ENCODE measurements at regions not wholly inside any gene's neighbourhood (a gene's known extent, or its start where the extent isn't known, plus 50 kb on each side); places are given as distances from the start of the nearest gene placed in this dataset.

DNA sequence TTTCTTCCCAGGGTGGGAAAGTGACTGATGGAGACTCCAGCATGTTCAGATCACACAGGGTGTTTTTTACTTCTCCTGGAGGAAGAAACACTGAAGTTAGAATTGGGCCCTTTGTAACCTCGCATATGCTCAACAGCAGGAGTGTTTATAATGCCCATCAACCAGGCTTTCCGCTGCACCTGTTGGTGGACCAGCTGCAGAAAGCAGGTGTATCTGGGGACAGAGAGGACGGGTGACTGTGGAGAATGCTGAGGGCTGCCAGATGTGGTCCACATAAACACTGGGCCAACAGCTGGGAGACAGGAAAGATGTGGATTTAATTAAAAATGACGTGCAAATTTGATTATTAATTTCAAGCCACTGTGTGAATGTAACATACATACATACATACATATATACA is 335.5 kb upstream of the SPRED2 start:
- TF ChIP-seq, protein P1, sequence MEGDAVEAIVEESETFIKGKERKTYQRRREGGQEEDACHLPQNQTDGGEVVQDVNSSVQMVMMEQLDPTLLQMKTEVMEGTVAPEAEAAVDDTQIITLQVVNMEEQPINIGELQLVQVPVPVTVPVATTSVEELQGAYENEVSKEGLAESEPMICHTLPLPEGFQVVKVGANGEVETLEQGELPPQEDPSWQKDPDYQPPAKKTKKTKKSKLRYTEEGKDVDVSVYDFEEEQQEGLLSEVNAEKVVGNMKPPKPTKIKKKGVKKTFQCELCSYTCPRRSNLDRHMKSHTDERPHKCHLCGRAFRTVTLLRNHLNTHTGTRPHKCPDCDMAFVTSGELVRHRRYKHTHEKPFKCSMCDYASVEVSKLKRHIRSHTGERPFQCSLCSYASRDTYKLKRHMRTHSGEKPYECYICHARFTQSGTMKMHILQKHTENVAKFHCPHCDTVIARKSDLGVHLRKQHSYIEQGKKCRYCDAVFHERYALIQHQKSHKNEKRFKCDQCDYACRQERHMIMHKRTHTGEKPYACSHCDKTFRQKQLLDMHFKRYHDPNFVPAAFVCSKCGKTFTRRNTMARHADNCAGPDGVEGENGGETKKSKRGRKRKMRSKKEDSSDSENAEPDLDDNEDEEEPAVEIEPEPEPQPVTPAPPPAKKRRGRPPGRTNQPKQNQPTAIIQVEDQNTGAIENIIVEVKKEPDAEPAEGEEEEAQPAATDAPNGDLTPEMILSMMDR (IDR thresholded peaks at IDR 0.05; ENCODE audit: insufficient read depth, low read length, poor library complexity, severe bottlenecking): no peak
- no peak for TF ChIP-seq EZH2phosphoT487 (conservative IDR thresholded peaks at IDR 0.05; ENCODE audit: low read length)
